HCT116 (cell line): ENCODE measurements at regions not wholly inside any gene's neighbourhood (a gene's known extent, or its start where the extent isn't known, plus 50 kb on each side); places are given as distances from the start of the nearest gene placed in this dataset.

ENCODE experiments used
- ATAC-seq: fragments of 200-7000 bp; cut with Tn5 transposase; 2 replicates; pipeline ENCODE4 v1.9.1; 2020; ENCODE audit warnings: mild to moderate bottlenecking, moderate library complexity
- BruUV-seq: library from RNA; stranded (reverse); fragments of 400-500 nt; replicated peaks from 2 replicates; lab custom pipeline; 2021; lab: Mats Ljungman, UMichigan
- CTCF ChIA-PET: fragments of 300-600 bp; sonication (Branson Sonifier 250); formaldehyde crosslinking; loops from one replicate; lab custom pipeline; 2021; ENCODE audit warnings: antibody characterized with exemption; lab: Charles Lee
- POLR2A ChIA-PET: fragments of 300-600, 350-600 bp; sonication (Branson Sonifier 250); formaldehyde crosslinking; loops from one replicate; lab custom pipeline; 2021; ENCODE audit warnings: antibody characterized with exemption; lab: Charles Lee
- RAD21 ChIA-PET, 2 experiments: fragments of 300-600 bp; sonication (Branson Sonifier 250); formaldehyde crosslinking; loops; one replicate each; lab custom pipeline; 2023; ENCODE audit warnings: low total read pairs in 2 of 2; ENCODE audit not compliant: uncharacterized antibody in 2 of 2, unreplicated experiment in 2 of 2, low non-redundant PET in 1 of 2; lab: Charles Lee
- DNase-seq: peaks from one replicate; pipeline ENCODE4 v3.0.0-alpha.2; 2010; ENCODE audit warnings: low read depth, low spot score
- H2AFZ ChIP-seq: fragments of 200-600 bp; shearing (Covaris generic), sonication (generic); 2 replicates; pipeline ENCODE4 v1.6.1; 2017; ENCODE audit warnings: low read depth, mixed run types, mixed read lengths, antibody characterized with exemption, low read length; ENCODE audit not compliant: poor library complexity, severe bottlenecking
- H3K27ac ChIP-seq: 2 replicates; pipeline ENCODE4 v1.5.1; 2012; ENCODE audit warnings: low read depth, low read length
- H3K27me3 ChIP-seq: fragments of 200-600 bp; sonication (generic); 2 replicates; pipeline ENCODE4 v1.6.1; 2016; ENCODE audit warnings: mixed run types, low read length, mixed read lengths; ENCODE audit not compliant: insufficient read depth
- H3K36me3 ChIP-seq, 2 experiments: fragments of 200-500 bp in 1 of 2; fragments of 200-600 bp in 1 of 2; sonication (Bioruptor generic) in 1 of 2; sonication (generic) in 1 of 2; 2 replicates each; pipeline versions ENCODE4 v1.5.1 to v1.6.1; 2014 to 2016; ENCODE audit warnings: low read length in 2 of 2, inconsistent platforms in 1 of 2, mixed read lengths in 1 of 2, mixed run types in 1 of 2; ENCODE audit not compliant: insufficient read depth in 2 of 2, control insufficient read depth in 1 of 2
- H3K4me1 ChIP-seq, 2 experiments: fragments of 200-600 bp in 1 of 2; sonication (generic) in 1 of 2; 2 replicates each; pipeline versions ENCODE4 v1.5.1 to v1.6.1; 2012 to 2017; ENCODE audit warnings: low read length in 2 of 2, inconsistent platforms in 1 of 2, mild to moderate bottlenecking in 1 of 2, mixed read lengths in 1 of 2, mixed run types in 1 of 2, moderate library complexity in 1 of 2; ENCODE audit not compliant: insufficient read depth in 2 of 2, control insufficient read depth in 1 of 2
- H3K4me2 ChIP-seq: fragments of 200-600 bp; sonication (generic); 2 replicates; pipeline ENCODE4 v1.6.1; 2017; ENCODE audit warnings: mixed run types, low read length, mixed read lengths
- H3K4me3 ChIP-seq, 2 experiments: fragments of 200-600 bp in 1 of 2; sonication (generic) in 1 of 2; replicated peaks in 1 of 2; 2 replicates each; pipeline ENCODE4 v1.5.1; 2011 to 2016; ENCODE audit warnings: low read length in 2 of 2, control low read depth in 1 of 2, low read depth in 1 of 2, mild to moderate bottlenecking in 1 of 2, mixed read lengths in 1 of 2, mixed run types in 1 of 2
- H3K79me2 ChIP-seq: fragments of 200-600 bp; sonication (generic); 2 replicates; pipeline ENCODE4 v1.6.1; 2017; ENCODE audit warnings: mild to moderate bottlenecking, mixed run types, low read length, moderate library complexity, mixed read lengths; ENCODE audit not compliant: insufficient read depth
- H3K9ac ChIP-seq: fragments of 200-600 bp; sonication (generic); 2 replicates; pipeline ENCODE4 v1.6.1; 2016; ENCODE audit warnings: low read length, mixed read lengths
- H3K9me2 ChIP-seq: fragments of 200-600 bp; sonication (generic), shearing (Covaris generic); 2 replicates; pipeline ENCODE4 v1.6.1; 2017; ENCODE audit warnings: mixed run types, mild to moderate bottlenecking, moderate library complexity; ENCODE audit not compliant: insufficient read depth
- H3K9me3 ChIP-seq, 2 experiments: fragments of 200-500 bp in 1 of 2; fragments of 200-600 bp in 1 of 2; sonication (Bioruptor generic) in 1 of 2; sonication (generic) in 1 of 2; 2 replicates each; pipeline ENCODE4 v1.6.1; 2014 to 2017; ENCODE audit warnings: low read length in 2 of 2, mixed read lengths in 2 of 2, inconsistent platforms in 1 of 2, low read depth in 1 of 2, mild to moderate bottlenecking in 1 of 2, mixed run types in 1 of 2, moderate library complexity in 1 of 2; ENCODE audit not compliant: control insufficient read depth in 1 of 2, insufficient read depth in 1 of 2
- H4K20me1 ChIP-seq: fragments of 200-600 bp; sonication (generic), shearing (Covaris generic); 2 replicates; pipeline ENCODE4 v1.6.1; 2017; ENCODE audit warnings: mixed run types, mild to moderate bottlenecking, moderate library complexity; ENCODE audit not compliant: insufficient read depth
- ATF3 ChIP-seq: IDR thresholded peaks from 2 replicates; pipeline ENCODE4 v1.6.1; 2012
- CEBPB ChIP-seq: IDR thresholded peaks from 2 replicates; pipeline ENCODE4 v1.6.1; 2012; ENCODE audit warnings: low read depth
- CTCF ChIP-seq, 3 experiments: fragments of 200-600 bp in 1 of 3; sonication (generic) in 1 of 3; IDR thresholded peaks in 2 of 3; conservative IDR thresholded peaks in 1 of 3; 2 replicates each; pipeline ENCODE4 v1.5.1; 2012 to 2017; ENCODE audit warnings: low read depth in 2 of 3, low read length in 2 of 3, antibody characterized with exemption in 1 of 3, borderline replicate concordance in 1 of 3, control low read depth in 1 of 3, mild to moderate bottlenecking in 1 of 3, mixed read lengths in 1 of 3, mixed run types in 1 of 3, moderate library complexity in 1 of 3; ENCODE audit not compliant: insufficient read depth in 1 of 3
- EGR1 ChIP-seq: IDR thresholded peaks from 2 replicates; pipeline ENCODE4 v1.6.1; 2012; ENCODE audit warnings: low read depth
- ELF1 ChIP-seq: IDR thresholded peaks from 2 replicates; pipeline ENCODE4 v1.6.1; 2012; ENCODE audit warnings: low read depth, borderline replicate concordance
- EZH2 ChIP-seq: fragments of 200-600 bp; sonication (generic); IDR thresholded peaks from 2 replicates; pipeline ENCODE4 v1.6.1; 2017; ENCODE audit warnings: antibody characterized with exemption, mixed run types
- EZH2phosphoT487 ChIP-seq: fragments of 200-600 bp; IDR thresholded peaks from 2 replicates; pipeline ENCODE4 v1.6.1; 2018; ENCODE audit warnings: antibody characterized with exemption, borderline replicate concordance
- FOSL1 ChIP-seq: IDR thresholded peaks from 2 replicates; pipeline ENCODE4 v1.6.1; 2012; ENCODE audit warnings: low read depth
- JUND ChIP-seq: IDR thresholded peaks from 2 replicates; pipeline ENCODE4 v1.6.1; 2012
- MAX ChIP-seq: IDR thresholded peaks from 2 replicates; pipeline ENCODE4 v1.6.1; 2012
- POLR2A ChIP-seq: IDR thresholded peaks from 2 replicates; pipeline ENCODE4 v1.7.0; 2011; ENCODE audit warnings: borderline replicate concordance; ENCODE audit not compliant: insufficient read depth, insufficient read length; ENCODE audit errors: extremely low read depth
- POLR2AphosphoS5 ChIP-seq: IDR thresholded peaks from 2 replicates; pipeline ENCODE4 v1.6.1; 2011; ENCODE audit warnings: mild to moderate bottlenecking, low read depth, low read length, moderate library complexity
- SIN3A ChIP-seq: IDR thresholded peaks from 2 replicates; pipeline ENCODE4 v1.6.1; 2012; ENCODE audit warnings: low read depth
- SRF ChIP-seq: IDR thresholded peaks from 2 replicates; pipeline ENCODE4 v1.6.1; 2012; ENCODE audit warnings: low read depth
- ZFX ChIP-seq: fragments of 450-650 bp; IDR thresholded peaks from 2 replicates; pipeline ENCODE4 v1.6.1; 2017
- ZNF274 ChIP-seq: fragments of 200-500 bp; sonication (Bioruptor generic); IDR thresholded peaks from 2 replicates; pipeline ENCODE4 v1.6.1; 2014; ENCODE audit warnings: mild to moderate bottlenecking, low read depth, low read length, inconsistent platforms
- intact Hi-C: fragments of 100-400 bp; cut with micrococcal nuclease; formaldehyde crosslinking; loops from 2 replicates; pipeline ENCODE4 v1.10.0; 2022

- no peak overlapping the region for H3K9ac ChIP-seq
- no peaks in the 10 kb centered on the region for H3K27me3 ChIP-seq
- H3K9me2 ChIP-seq = no peaks in the 10 kb centered on the region
- ATAC-seq = no peak
- no peak overlapping the region for H3K27ac ChIP-seq
- no peaks in the 10 kb centered on the region for H3K79me2 ChIP-seq
- no peak overlapping the region for H3K4me2 ChIP-seq
- ChIA-PET CTCF (no interaction called here), POLR2A (interaction anchor here (0.7 kb wide), 1 partner anchor 217 kb away, joined by 5 read pairs; no protein-coding TSS in a partner anchor), RAD21 (no interaction called here)
- H3K36me3 ChIP-seq = no peaks in the 10 kb centered on the region
- no peaks in the 10 kb centered on the region for H3K4me1 ChIP-seq
- no peak overlapping the region for H3K4me3 ChIP-seq
- no peak for DNase-seq
- no TSS peak for BruUV-seq
- H3K9me3 ChIP-seq = peaks cover 0 to 25% of the 10 kb centered on the region in 2 experiments; a peak in 2 of 4 replicates
- no peak for TF ChIP-seq EZH2
- no peak for TF ChIP-seq POLR2AphosphoS5
- no peak for TF ChIP-seq SRF
- no peak for TF ChIP-seq ZNF274
- no peak for TF ChIP-seq MAX
- no peak for TF ChIP-seq SIN3A
- no peak for TF ChIP-seq ELF1
- TF ChIP-seq ZFX = no peak
- no peak for TF ChIP-seq EZH2phosphoT487
- no peak for TF ChIP-seq EGR1
- no peak for TF ChIP-seq POLR2A
- TF ChIP-seq ATF3 = no peak
- TF ChIP-seq CEBPB = no peak
- TF ChIP-seq FOSL1 = no peak
- no peak for TF ChIP-seq CTCF (IDR thresholded peaks at IDR 0.05 in 2 of 3, conservative IDR thresholded peaks at IDR 0.05 in 1 of 3; ENCODE audit: borderline replicate concordance in 1 of 3, insufficient read depth in 1 of 3, low read depth in 2 of 3, low read length in 2 of 3)
- TF ChIP-seq JUND = no peak
- H4K20me1 ChIP-seq = no peaks in the 10 kb centered on the region
- H2AFZ ChIP-seq = no peak overlapping the region
- intact Hi-C loops = no loop called here
These were observed 83.2 kb downstream of the IRX1 start for GRCh38 chr5:3678801-3679200.
